Keratinocyte (primary cell): ENCODE measurements at regions not wholly inside any gene's neighbourhood (a gene's known extent, or its start where the extent isn't known, plus 50 kb on each side); places are given as distances from the start of the nearest gene placed in this dataset.

Experiments used
- DNase-seq: peaks from one replicate; pipeline ENCODE4 v3.0.0-alpha.2; 2011; ENCODE audit warnings: low read depth, missing footprints, low spot score
- FAIRE-seq: peaks from 2 replicates; lab custom pipeline; 2011; peaks lifted over from hg19 to GRCh38; lab: Jason Lieb, UNC
- H2AFZ ChIP-seq: 2 replicates; pipeline ENCODE4 v1.6.0; 2012; ENCODE audit warnings: low read length, control low read depth, inconsistent platforms; ENCODE audit not compliant: control insufficient read depth
- H3K27ac ChIP-seq: 2 replicates; pipeline ENCODE4 v1.5.1; 2011; ENCODE audit warnings: low read length; ENCODE audit not compliant: control insufficient read depth, insufficient read depth
- H3K27me3 ChIP-seq: 3 replicates; pipeline ENCODE4 v1.6.0; 2011; ENCODE audit warnings: low read length; ENCODE audit not compliant: control insufficient read depth, insufficient read depth; ENCODE audit errors: extremely low read depth
- H3K36me3 ChIP-seq, 2 experiments: 2 replicates in 1 of 2; 3 replicates in 1 of 2; pipeline ENCODE4 v1.5.1; 2011; ENCODE audit warnings: low read length in 2 of 2, mild to moderate bottlenecking in 1 of 2; ENCODE audit not compliant: control insufficient read depth in 2 of 2, insufficient read depth in 2 of 2; ENCODE audit errors: extremely low read depth in 1 of 2
- H3K4me1 ChIP-seq: 3 replicates; pipeline ENCODE4 v1.5.1; 2011; ENCODE audit warnings: low read length; ENCODE audit not compliant: control insufficient read depth, insufficient read depth; ENCODE audit errors: extremely low read depth
- H3K4me2 ChIP-seq: 3 replicates; pipeline ENCODE4 v1.6.0; 2011; ENCODE audit warnings: low read depth, low read length; ENCODE audit not compliant: control insufficient read depth, insufficient read depth; ENCODE audit errors: extremely low read depth
- H3K4me3 ChIP-seq, 3 experiments: fragments of 200-600 bp in 1 of 3; sonication (generic) in 1 of 3; 2 replicates in 2 of 3; 3 replicates in 1 of 3; pipeline ENCODE4 v1.5.1; 2011 to 2016; ENCODE audit warnings: low read length in 3 of 3, mild to moderate bottlenecking in 3 of 3, control low read depth in 2 of 3, inconsistent platforms in 1 of 3, low read depth in 1 of 3, mixed read lengths in 1 of 3, mixed run types in 1 of 3, moderate library complexity in 1 of 3; ENCODE audit not compliant: control insufficient read depth in 2 of 3, insufficient read depth in 2 of 3; ENCODE audit errors: extremely low read depth in 1 of 3
- H3K79me2 ChIP-seq: 2 replicates; pipeline ENCODE4 v1.6.0; 2012; ENCODE audit warnings: low read length; ENCODE audit not compliant: control insufficient read depth, insufficient read depth
- H3K9ac ChIP-seq: 3 replicates; pipeline ENCODE4 v1.6.0; 2011; ENCODE audit warnings: low read length; ENCODE audit not compliant: control insufficient read depth, insufficient read depth; ENCODE audit errors: extremely low read depth
- H3K9me1 ChIP-seq: 3 replicates; pipeline ENCODE4 v1.6.0; 2011; ENCODE audit warnings: low read length; ENCODE audit not compliant: control insufficient read depth, insufficient read depth; ENCODE audit errors: extremely low read depth
- H3K9me3 ChIP-seq: 2 replicates; pipeline ENCODE4 v1.5.1; 2012; ENCODE audit warnings: low read depth, low read length; ENCODE audit not compliant: control insufficient read depth
- H4K20me1 ChIP-seq: 3 replicates; pipeline ENCODE4 v1.6.0; 2011; ENCODE audit warnings: low read length; ENCODE audit not compliant: control insufficient read depth, insufficient read depth; ENCODE audit errors: extremely low read depth
- EZH2 ChIP-seq: IDR thresholded peaks from one replicate; pipeline ENCODE4 v1.6.1; 2012; ENCODE audit warnings: inconsistent platforms, mild to moderate bottlenecking, low read length, moderate library complexity
- dilution Hi-C: fragments of 300-500 bp; cut with MboI; formaldehyde crosslinking; loops from one replicate; pipeline ENCODE4 v1.7.0; 2020; ENCODE audit warnings: low sequenced_read_pairs; ENCODE audit not compliant: extremely low pct_ligation_motif_present
- TF ChIP-seq, protein P1 (sequence below), 3 experiments: IDR thresholded peaks in 1 of 3; conservative IDR thresholded peaks in 1 of 3; optimal IDR thresholded peaks in 1 of 3; 2 replicates in 2 of 3; 3 replicates in 1 of 3; pipeline versions ENCODE3 to v1.5.1; 2011; ENCODE audit warnings: low read length in 3 of 3, mild to moderate bottlenecking in 3 of 3, moderate library complexity in 2 of 3, control low read depth in 1 of 3, inconsistent platforms in 1 of 3; ENCODE audit not compliant: insufficient read depth in 2 of 3; ENCODE audit errors: extremely low read depth in 1 of 3

DNA sequence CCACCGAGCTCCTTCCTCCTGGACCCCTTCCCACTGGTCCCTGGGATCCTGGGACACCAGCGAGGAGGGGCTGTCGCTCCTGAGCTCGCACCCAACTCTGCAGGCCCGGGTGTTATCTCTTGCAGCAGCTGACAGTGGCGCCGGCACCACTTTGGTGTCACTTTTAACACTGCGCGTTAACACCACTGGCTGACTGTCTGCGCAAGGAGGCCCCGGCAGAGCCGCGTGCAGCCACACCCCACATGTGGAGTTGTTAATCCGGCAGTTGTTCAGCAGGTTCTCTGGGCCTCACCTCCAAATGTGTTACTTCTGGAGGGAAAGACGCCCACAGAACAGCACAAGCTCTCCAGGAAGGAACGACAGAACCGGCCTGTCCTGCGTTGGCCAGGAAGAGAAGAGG, 155.0 kb upstream of the GLI2 start:
- no peak for TF ChIP-seq EZH2
- TF ChIP-seq, protein P1, sequence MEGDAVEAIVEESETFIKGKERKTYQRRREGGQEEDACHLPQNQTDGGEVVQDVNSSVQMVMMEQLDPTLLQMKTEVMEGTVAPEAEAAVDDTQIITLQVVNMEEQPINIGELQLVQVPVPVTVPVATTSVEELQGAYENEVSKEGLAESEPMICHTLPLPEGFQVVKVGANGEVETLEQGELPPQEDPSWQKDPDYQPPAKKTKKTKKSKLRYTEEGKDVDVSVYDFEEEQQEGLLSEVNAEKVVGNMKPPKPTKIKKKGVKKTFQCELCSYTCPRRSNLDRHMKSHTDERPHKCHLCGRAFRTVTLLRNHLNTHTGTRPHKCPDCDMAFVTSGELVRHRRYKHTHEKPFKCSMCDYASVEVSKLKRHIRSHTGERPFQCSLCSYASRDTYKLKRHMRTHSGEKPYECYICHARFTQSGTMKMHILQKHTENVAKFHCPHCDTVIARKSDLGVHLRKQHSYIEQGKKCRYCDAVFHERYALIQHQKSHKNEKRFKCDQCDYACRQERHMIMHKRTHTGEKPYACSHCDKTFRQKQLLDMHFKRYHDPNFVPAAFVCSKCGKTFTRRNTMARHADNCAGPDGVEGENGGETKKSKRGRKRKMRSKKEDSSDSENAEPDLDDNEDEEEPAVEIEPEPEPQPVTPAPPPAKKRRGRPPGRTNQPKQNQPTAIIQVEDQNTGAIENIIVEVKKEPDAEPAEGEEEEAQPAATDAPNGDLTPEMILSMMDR (optimal IDR thresholded peaks at IDR 0.05 in 1 of 3, IDR thresholded peaks at IDR 0.05 in 1 of 3, conservative IDR thresholded peaks at IDR 0.05 in 1 of 3; ENCODE audit: extremely low read depth in 1 of 3, insufficient read depth in 2 of 3, low read length in 3 of 3) = no peak
- no peak overlapping the region for H3K4me3 ChIP-seq
- no peaks in the 10 kb centered on the region for H3K36me3 ChIP-seq
- dilution Hi-C loops = no loop called here
- peaks cover 8% of the 10 kb centered on the region for H3K27me3 ChIP-seq
- H3K79me2 ChIP-seq = no peaks in the 10 kb centered on the region
- H2AFZ ChIP-seq = no peak overlapping the region
- H4K20me1 ChIP-seq = no peaks in the 10 kb centered on the region
- H3K9ac ChIP-seq = no peak overlapping the region
- no peak for FAIRE-seq
- H3K4me1 ChIP-seq = peaks cover 8% of the 10 kb centered on the region
- H3K4me2 ChIP-seq = no peak overlapping the region
- H3K9me3 ChIP-seq = peaks cover 1% of the 10 kb centered on the region
- H3K27ac ChIP-seq = no peak overlapping the region
- DNase-seq = no peak
- H3K9me1 ChIP-seq = no peaks in the 10 kb centered on the region

DNA sequence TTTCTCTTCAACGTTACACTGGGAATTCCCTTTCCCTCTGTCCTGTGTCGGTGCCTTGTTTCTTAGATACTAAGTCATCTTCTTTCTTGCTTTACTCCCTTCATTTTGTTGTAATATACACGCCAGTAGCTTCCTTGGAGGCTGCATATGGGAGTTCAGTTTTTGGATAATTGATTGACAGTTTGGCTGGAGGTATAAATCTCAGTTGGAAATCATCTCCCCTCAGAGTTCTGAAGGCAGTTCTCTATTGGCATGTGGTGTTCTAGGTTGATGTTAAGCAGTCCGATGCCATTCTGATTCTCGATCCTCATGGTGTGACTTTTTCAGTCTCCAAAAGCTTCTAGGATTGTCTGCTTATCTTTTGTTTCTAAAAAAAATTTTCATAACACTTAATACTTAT, 152.5 kb upstream of the GLI2 start:
- Histone ChIP-seq H4K20me1 (no peaks in the 10 kb centered on the region), H3K9me3 (peaks cover 9% of the 10 kb centered on the region), H3K9ac (no peak overlapping the region), H2AFZ (no peak overlapping the region), H3K4me3 (no peak overlapping the region), H3K4me1 (no peaks in the 10 kb centered on the region), H3K36me3 (no peaks in the 10 kb centered on the region), H3K4me2 (no peak overlapping the region), H3K79me2 (no peaks in the 10 kb centered on the region), H3K27me3 (peaks cover 14% of the 10 kb centered on the region), H3K27ac (no peak overlapping the region), H3K9me1 (no peaks in the 10 kb centered on the region)
- no peak for TF ChIP-seq EZH2
- TF ChIP-seq, protein P1 (optimal IDR thresholded peaks at IDR 0.05 in 1 of 3, IDR thresholded peaks at IDR 0.05 in 1 of 3, conservative IDR thresholded peaks at IDR 0.05 in 1 of 3; ENCODE audit: extremely low read depth in 1 of 3, insufficient read depth in 2 of 3, low read length in 3 of 3) = no peak
- DNase-seq (no peak), FAIRE-seq (no peak)
- dilution Hi-C loops = no loop called here
